K562 (cell line): ENCODE measurements at regions not wholly inside any gene's neighbourhood (a gene's known extent, or its start where the extent isn't known, plus 50 kb on each side); places are given as distances from the start of the nearest gene placed in this dataset.

ENCODE experiments used
- ATF4 ChIP-seq: fragments of 450-650 bp; formaldehyde crosslinking; IDR thresholded peaks from 2 replicates; pipeline ENCODE4 v1.4.0; 2022; ENCODE audit warnings: mild to moderate bottlenecking, moderate library complexity
- CC2D1A ChIP-seq: fragments of 450-650 bp; IDR thresholded peaks from 2 replicates; pipeline ENCODE4 v1.6.1; 2017; ENCODE audit warnings: mild to moderate bottlenecking
- CREB3 ChIP-seq: fragments of 450-650 bp; conservative IDR thresholded peaks from 2 replicates; pipeline ENCODE4 v1.6.1; 2016; ENCODE audit warnings: missing genetic modification characterization, low read depth, mild to moderate bottlenecking, missing compliant biosample characterization, moderate library complexity
- MBD2 ChIP-seq: sonication (generic); IDR thresholded peaks from 2 replicates; pipeline ENCODE4 v1.6.1; 2016; ENCODE audit warnings: low read depth, borderline replicate concordance
- NR2C2 ChIP-seq, 2 experiments: fragments of 200-800 bp in 1 of 2; sonication (Bioruptor generic) in 1 of 2; sonication (generic) in 1 of 2; formaldehyde crosslinking in 1 of 2; IDR thresholded peaks; 2 replicates each; pipeline versions ENCODE4 v1.6.1 to v1.8.0; 2016 to 2022; ENCODE audit warnings: mild to moderate bottlenecking in 1 of 2, missing compliant biosample characterization in 1 of 2, missing genetic modification characterization in 1 of 2, missing genetic modification reagents in 1 of 2
- NUFIP1 ChIP-seq: fragments of 450-650 bp; IDR thresholded peaks from 2 replicates; pipeline ENCODE4 v1.6.1; 2018; ENCODE audit not compliant: partially characterized antibody
- RBM15 ChIP-seq: fragments of 200-400 bp; formaldehyde crosslinking; IDR thresholded peaks from 2 replicates; pipeline ENCODE4 v1.6.1; 2018; ENCODE audit warnings: mild to moderate bottlenecking, low read length, moderate library complexity; ENCODE audit not compliant: insufficient read depth
- TFAP4 ChIP-seq: sonication (generic); formaldehyde crosslinking; IDR thresholded peaks from 2 replicates; pipeline ENCODE4 v1.8.0; 2022; ENCODE audit warnings: missing genetic modification reagents, mild to moderate bottlenecking, moderate library complexity, borderline replicate concordance
- THRAP3 ChIP-seq: fragments of 450-650 bp; IDR thresholded peaks from 2 replicates; pipeline ENCODE4 v1.6.1; 2016; ENCODE audit warnings: mild to moderate bottlenecking, inconsistent platforms, borderline replicate concordance
- TOE1 ChIP-seq, 2 experiments: fragments of 450-650 bp in 1 of 2; sonication (generic) in 1 of 2; formaldehyde crosslinking in 1 of 2; IDR thresholded peaks; 2 replicates each; pipeline versions ENCODE4 v1.7.1 to v1.8.0; 2016 to 2022; ENCODE audit warnings: borderline replicate concordance in 2 of 2, mild to moderate bottlenecking in 2 of 2, antibody characterized with exemption in 1 of 2, inconsistent platforms in 1 of 2, low read depth in 1 of 2, missing genetic modification reagents in 1 of 2, moderate library complexity in 1 of 2
- TSC22D4 ChIP-seq: fragments of 450-650 bp; IDR thresholded peaks from 2 replicates; pipeline ENCODE4 v1.6.1; 2016; ENCODE audit warnings: missing genetic modification characterization, missing biosample characterization, control low read depth
- ZNF444 ChIP-seq: fragments of 250-450 bp; sonication (Bioruptor Pico); IDR thresholded peaks from 2 replicates; pipeline ENCODE4 v1.4.0; 2020; ENCODE audit warnings: mild to moderate bottlenecking, moderate library complexity
- ZNF561 ChIP-seq: fragments of 450-650 bp; formaldehyde crosslinking; conservative IDR thresholded peaks from 2 replicates; pipeline ENCODE4 v1.4.0; 2020; ENCODE audit warnings: mild to moderate bottlenecking, moderate library complexity

- TF ChIP-seq TSC22D4 (tag), result no peak
- no peak for TF ChIP-seq CC2D1A
- no peak for TF ChIP-seq ZNF561 (CRISPR knock-in tag)
- no peak for TF ChIP-seq TOE1 (IDR thresholded peaks at IDR 0.05; ENCODE audit: borderline replicate concordance)
- TF ChIP-seq TOE1 (CRISPR knock-in tag; IDR thresholded peaks at IDR 0.05; ENCODE audit: borderline replicate concordance, low read depth), result no peak
- TF ChIP-seq ZNF444 (CRISPR knock-in tag), result no peak
- TF ChIP-seq RBM15, result no peak
- no peak for TF ChIP-seq NR2C2 (CRISPR knock-in tag; IDR thresholded peaks at IDR 0.05)
- TF ChIP-seq NR2C2 (tag; IDR thresholded peaks at IDR 0.05), result no peak
- TF ChIP-seq MBD2, result no peak
- TF ChIP-seq CREB3 (tag), result no peak
- no peak for TF ChIP-seq TFAP4 (CRISPR knock-in tag)
- TF ChIP-seq THRAP3, result no peak
- TF ChIP-seq ATF4 (CRISPR knock-in tag), result no peak
- TF ChIP-seq NUFIP1, result no peak
Observed at GRCh38 chr2:208671886-208672680, 265.5 kb downstream of the PTH2R start (continued).
